CD4-positive, CD25-positive, alpha-beta regulatory T cell (primary cell): ENCODE measurements at regions not wholly inside any gene's neighbourhood (a gene's known extent, or its start where the extent isn't known, plus 50 kb on each side); places are given as distances from the start of the nearest gene placed in this dataset.

Source experiments
- ATAC-seq, 2 donors: fragments of 150-1000 bp; cut with Tn5 transposase; one replicate each; pipeline ENCODE4 v1.10.0; 2021; ENCODE audit warnings: low read depth in 2 of 2, moderate number of reproducible peaks in 2 of 2, moderate library complexity in 1 of 2
- DNase-seq, 3 donors: peaks; one replicate each; pipeline versions ENCODE4 v3.0.0 to v3.0.0-alpha.2; 2012 to 2022; ENCODE audit warnings: mixed read lengths in 1 of 3
- H3K27ac ChIP-seq: one replicate; pipeline ENCODE4 v1.7.0; 2013; ENCODE audit warnings: mild to moderate bottlenecking, low read length; ENCODE audit not compliant: insufficient read depth, poor library complexity, severe bottlenecking
- H3K27me3 ChIP-seq: one replicate; pipeline ENCODE4 v1.7.0; 2013; ENCODE audit warnings: low read length; ENCODE audit not compliant: control insufficient read depth, insufficient read depth
- H3K36me3 ChIP-seq: one replicate; pipeline ENCODE4 v1.7.0; 2013; ENCODE audit warnings: mild to moderate bottlenecking, low read length, moderate library complexity; ENCODE audit not compliant: control insufficient read depth, insufficient read depth
- H3K4me1 ChIP-seq: 2 replicates; pipeline ENCODE4 v1.7.0; 2013; ENCODE audit warnings: mild to moderate bottlenecking, low read length; ENCODE audit not compliant: insufficient read depth, control insufficient read depth, poor library complexity, severe bottlenecking
- H3K4me3 ChIP-seq: one replicate; pipeline ENCODE4 v1.7.0; 2013; ENCODE audit warnings: low read depth, mild to moderate bottlenecking, low read length, moderate library complexity
- H3K9me3 ChIP-seq, 2 experiments: 1 replicate in 1 of 2; 2 replicates in 1 of 2; pipeline ENCODE4 v1.7.0; 2013; ENCODE audit warnings: low read length in 2 of 2, mild to moderate bottlenecking in 1 of 2, moderate library complexity in 1 of 2; ENCODE audit not compliant: control insufficient read depth in 2 of 2
- H3K27ac Mint-ChIP-seq, 3 donors: one replicate each; pipeline ENCODE4 v1.8.0; 2020 to 2022; ENCODE audit warnings: mild to moderate bottlenecking in 3 of 3, mixed read lengths in 3 of 3, moderate library complexity in 2 of 3
- H3K27me3 Mint-ChIP-seq: one replicate; pipeline ENCODE4 v1.8.0; 2022; ENCODE audit warnings: mild to moderate bottlenecking, mixed read lengths
- H3K36me3 Mint-ChIP-seq: one replicate; pipeline ENCODE4 v1.8.0; 2020; ENCODE audit warnings: mixed read lengths
- H3K4me1 Mint-ChIP-seq, 4 donors: one replicate each; pipeline ENCODE4 v1.8.0; 2020 to 2022; ENCODE audit warnings: mixed read lengths in 4 of 4, mild to moderate bottlenecking in 1 of 4
- H3K4me3 Mint-ChIP-seq, 4 donors: one replicate each; pipeline ENCODE4 v1.8.0; 2020 to 2022; ENCODE audit warnings: mild to moderate bottlenecking in 4 of 4, mixed read lengths in 4 of 4, moderate library complexity in 3 of 4
- H3K9me3 Mint-ChIP-seq, 7 donors: one replicate each; pipeline ENCODE4 v1.8.0; 2020 to 2022; ENCODE audit warnings: mixed read lengths in 7 of 7, mild to moderate bottlenecking in 3 of 7, moderate library complexity in 2 of 7

- no peaks in the 10 kb centered on the region for H3K36me3 Mint-ChIP-seq
- no peak overlapping the region for H3K4me3 Mint-ChIP-seq
- H3K4me1 ChIP-seq: peaks cover 12% of the 10 kb centered on the region
- H3K27ac Mint-ChIP-seq: no peak overlapping the region
- H3K4me1 Mint-ChIP-seq: peaks cover 6 to 17% (median 14%) of the 10 kb centered on the region in 4 donors
- no peaks in the 10 kb centered on the region for H3K27me3 ChIP-seq
- ATAC-seq (no peak), DNase-seq (no peak)
- peaks cover 0 to 2% (median 0%) of the 10 kb centered on the region in 7 donors for H3K9me3 Mint-ChIP-seq
- H3K27ac ChIP-seq: no peak overlapping the region
- H3K4me3 ChIP-seq: no peak overlapping the region
- no peaks in the 10 kb centered on the region for H3K36me3 ChIP-seq
- peaks cover 6% of the 10 kb centered on the region for H3K27me3 Mint-ChIP-seq
- no peaks in the 10 kb centered on the region for H3K9me3 ChIP-seq
Measured at GRCh38 chr2:37550190-37550589, 121.3 kb downstream of the CDC42EP3 start.

- peaks cover 6 to 17% (median 13%) of the 10 kb centered on the region in 4 donors for H3K4me1 Mint-ChIP-seq
- H3K36me3 ChIP-seq: no peaks in the 10 kb centered on the region
- no peaks in the 10 kb centered on the region for H3K36me3 Mint-ChIP-seq
- H3K27me3 ChIP-seq: no peaks in the 10 kb centered on the region
- H3K27me3 Mint-ChIP-seq: no peaks in the 10 kb centered on the region
- peak overlapping the region in 2 of 3 donors; percentile 33 to 85 for H3K27ac Mint-ChIP-seq
- no peak overlapping the region for H3K27ac ChIP-seq
- no peak for DNase-seq
- ATAC-seq: no peak
- H3K4me3 ChIP-seq: no peak overlapping the region
- peak overlapping the region in 1 of 4 donors; percentile 48 for H3K4me3 Mint-ChIP-seq
- peaks cover 18% of the 10 kb centered on the region for H3K4me1 ChIP-seq
- no peaks in the 10 kb centered on the region for H3K9me3 ChIP-seq
- H3K9me3 Mint-ChIP-seq: peaks cover 0 to 2% (median 0%) of the 10 kb centered on the region in 7 donors
Measured at GRCh38 chr2:37551783-37552182, 119.7 kb downstream of the CDC42EP3 start.

- H3K4me3 ChIP-seq: no peak overlapping the region
- H3K9me3 ChIP-seq: no peaks in the 10 kb centered on the region
- DNase-seq (peak in 1 of 3 donors; percentile 65), ATAC-seq (peak; percentile 62 to 75)
- peaks cover 18% of the 10 kb centered on the region for H3K4me1 ChIP-seq
- H3K9me3 Mint-ChIP-seq: peaks cover 0 to 2% (median 0%) of the 10 kb centered on the region in 7 donors
- peak overlapping the region in 2 of 3 donors; percentile 33 to 85 for H3K27ac Mint-ChIP-seq
- H3K4me1 Mint-ChIP-seq: peaks cover 6 to 17% (median 12%) of the 10 kb centered on the region in 4 donors
- no peak overlapping the region for H3K27ac ChIP-seq
- H3K36me3 ChIP-seq: no peaks in the 10 kb centered on the region
- peak overlapping the region in 1 of 4 donors; percentile 48 for H3K4me3 Mint-ChIP-seq
- no peaks in the 10 kb centered on the region for H3K27me3 Mint-ChIP-seq
- H3K36me3 Mint-ChIP-seq: no peaks in the 10 kb centered on the region
- H3K27me3 ChIP-seq: no peaks in the 10 kb centered on the region
Measured at GRCh38 chr2:37552339-37552738, 119.1 kb downstream of the CDC42EP3 start.

- no peaks in the 10 kb centered on the region for H3K27me3 Mint-ChIP-seq
- H3K27ac Mint-ChIP-seq: no peak overlapping the region
Measured at GRCh38 chr2:37553411-37554154, 117.9 kb downstream of the CDC42EP3 start.

GRCh38 chr2:37554155-37554510 lies 117.3 kb downstream of the CDC42EP3 start:
- Histone ChIP-seq H3K4me3 (no peak overlapping the region), H3K27ac (no peak overlapping the region), H3K9me3 (no peaks in the 10 kb centered on the region), H3K36me3 (no peaks in the 10 kb centered on the region), H3K27me3 (no peaks in the 10 kb centered on the region), H3K4me1 (peaks cover 18% of the 10 kb centered on the region)
- no peak overlapping the region for H3K4me3 Mint-ChIP-seq
- DNase-seq (no peak), ATAC-seq (no peak)
- peaks cover 0 to 2% (median 0%) of the 10 kb centered on the region in 7 donors for H3K9me3 Mint-ChIP-seq
- no peaks in the 10 kb centered on the region for H3K36me3 Mint-ChIP-seq
- no peak overlapping the region for H3K27ac Mint-ChIP-seq
- H3K4me1 Mint-ChIP-seq: peaks cover 6 to 17% (median 13%) of the 10 kb centered on the region in 4 donors
- no peaks in the 10 kb centered on the region for H3K27me3 Mint-ChIP-seq

More at GRCh38 chr2:37553411-37554154, 117.9 kb downstream of the CDC42EP3 start:
- no peaks in the 10 kb centered on the region for H3K36me3 Mint-ChIP-seq
- Histone ChIP-seq H3K36me3 (no peaks in the 10 kb centered on the region), H3K27ac (no peak overlapping the region), H3K4me1 (peaks cover 18% of the 10 kb centered on the region), H3K27me3 (no peaks in the 10 kb centered on the region), H3K9me3 (no peaks in the 10 kb centered on the region), H3K4me3 (no peak overlapping the region)
- ATAC-seq (no peak), DNase-seq (no peak)
- H3K9me3 Mint-ChIP-seq: peaks cover 0 to 2% (median 0%) of the 10 kb centered on the region in 7 donors
- peak overlapping the region in 1 of 4 donors; percentile 18 for H3K4me3 Mint-ChIP-seq
- peaks cover 6 to 17% (median 12%) of the 10 kb centered on the region in 4 donors for H3K4me1 Mint-ChIP-seq

- no peak for ATAC-seq
- Histone ChIP-seq H3K4me3 (no peak overlapping the region), H3K27ac (no peak overlapping the region), H3K9me3 (no peaks in the 10 kb centered on the region), H3K4me1 (peaks cover 18% of the 10 kb centered on the region), H3K36me3 (no peaks in the 10 kb centered on the region), H3K27me3 (no peaks in the 10 kb centered on the region)
- Mint-ChIP-seq H3K9me3 (peaks cover 0 to 1% (median 0%) of the 10 kb centered on the region in 7 donors), H3K27me3 (no peaks in the 10 kb centered on the region), H3K4me1 (peaks cover 6 to 17% (median 13%) of the 10 kb centered on the region in 4 donors), H3K27ac (no peak overlapping the region), H3K4me3 (no peak overlapping the region), H3K36me3 (no peaks in the 10 kb centered on the region)
- no peak for DNase-seq
Measured at GRCh38 chr2:37554687-37555086, 116.8 kb downstream of the CDC42EP3 start.

GRCh38 chr2:37555457-37555856 lies 116.0 kb downstream of the CDC42EP3 start:
- Mint-ChIP-seq H3K9me3 (no peaks in the 10 kb centered on the region), H3K27ac (no peak overlapping the region), H3K27me3 (no peaks in the 10 kb centered on the region), H3K4me3 (no peak overlapping the region), H3K4me1 (peaks cover 6 to 18% (median 11%) of the 10 kb centered on the region in 4 donors), H3K36me3 (no peaks in the 10 kb centered on the region)
- Histone ChIP-seq H3K27me3 (no peaks in the 10 kb centered on the region), H3K4me3 (peak overlapping the region; percentile 24), H3K36me3 (no peaks in the 10 kb centered on the region), H3K9me3 (no peaks in the 10 kb centered on the region), H3K4me1 (peaks cover 18% of the 10 kb centered on the region), H3K27ac (no peak overlapping the region)
- DNase-seq (peak in 1 of 3 donors; percentile 61), ATAC-seq (peak; percentile 74 to 75)

GRCh38 chr2:37556256-37556655 lies 115.2 kb downstream of the CDC42EP3 start:
- H3K36me3 ChIP-seq: no peaks in the 10 kb centered on the region
- no peaks in the 10 kb centered on the region for H3K9me3 ChIP-seq
- H3K4me1 Mint-ChIP-seq: peaks cover 6 to 19% (median 12%) of the 10 kb centered on the region in 4 donors
- H3K36me3 Mint-ChIP-seq: no peaks in the 10 kb centered on the region
- no peak for DNase-seq
- H3K4me1 ChIP-seq: peaks cover 18% of the 10 kb centered on the region
- no peaks in the 10 kb centered on the region for H3K27me3 Mint-ChIP-seq
- H3K9me3 Mint-ChIP-seq: no peaks in the 10 kb centered on the region
- no peak for ATAC-seq
- H3K27ac Mint-ChIP-seq: no peak overlapping the region
- no peak overlapping the region for H3K4me3 Mint-ChIP-seq
- H3K4me3 ChIP-seq: no peak overlapping the region
- H3K27ac ChIP-seq: no peak overlapping the region
- H3K27me3 ChIP-seq: no peaks in the 10 kb centered on the region
